Transverse colon (tissue), 3 donors: ENCODE measurements at regions not wholly inside any gene's neighbourhood (a gene's known extent, or its start where the extent isn't known, plus 50 kb on each side); places are given as distances from the start of the nearest gene placed in this dataset.

Experiments used
- EP300 ChIP-seq: sonication (generic); formaldehyde crosslinking; IDR thresholded peaks from one replicate; pipeline ENCODE4 v1.6.1; 2017; ENCODE audit warnings: antibody characterized with exemption, low read depth
- POLR2A ChIP-seq: fragments of 450-650 bp; IDR thresholded peaks from one replicate; pipeline ENCODE4 v1.6.1; 2016; ENCODE audit warnings: antibody characterized with exemption, mild to moderate bottlenecking, moderate library complexity
- POLR2AphosphoS5 ChIP-seq, 3 donors: sonication (generic); formaldehyde crosslinking; IDR thresholded peaks; one replicate each; pipeline ENCODE4 v1.6.1; 2016; ENCODE audit warnings: antibody characterized with exemption in 3 of 3

GRCh38 chr12:98137278-98137677 is 378.1 kb upstream of the TMPO start:
- no peak for TF ChIP-seq POLR2AphosphoS5 (IDR thresholded peaks at IDR 0.05)
- no peak for TF ChIP-seq EP300
- no peak for TF ChIP-seq POLR2A
